OCI-LY1 (cell line): ENCODE measurements at regions not wholly inside any gene's neighbourhood (a gene's known extent, or its start where the extent isn't known, plus 50 kb on each side); places are given as distances from the start of the nearest gene placed in this dataset.

Experiments used
- H2AFZ ChIP-seq: fragments of 200-600 bp; sonication (generic), shearing (Covaris generic); 2 replicates; pipeline ENCODE4 v1.6.0; 2014; ENCODE audit warnings: antibody characterized with exemption, mild to moderate bottlenecking, low read length
- H3F3A ChIP-seq: fragments of 200-600 bp; sonication (generic), shearing (Covaris generic); 2 replicates; pipeline ENCODE4 v1.6.0; 2014; ENCODE audit warnings: mild to moderate bottlenecking, antibody characterized with exemption, low read length, moderate library complexity; ENCODE audit not compliant: insufficient read depth
- H3K27ac ChIP-seq: fragments of 200-600 bp; sonication (generic); 2 replicates; pipeline ENCODE4 v1.5.1; 2014; ENCODE audit warnings: low read length, mixed run types, mild to moderate bottlenecking, low read depth; ENCODE audit not compliant: poor library complexity, severe bottlenecking
- H3K27me3 ChIP-seq: fragments of 200-600 bp; sonication (generic); 2 replicates; pipeline ENCODE4 v1.6.0; 2014; ENCODE audit warnings: antibody characterized with exemption, mild to moderate bottlenecking, low read length, moderate library complexity; ENCODE audit not compliant: insufficient read depth
- H3K36me3 ChIP-seq: fragments of 200-600 bp; sonication (generic); 2 replicates; pipeline ENCODE4 v1.6.1; 2014; ENCODE audit warnings: mild to moderate bottlenecking, antibody characterized with exemption, low read length, moderate library complexity, mixed read lengths; ENCODE audit not compliant: insufficient read depth
- H3K4me1 ChIP-seq: fragments of 200-600 bp; sonication (generic); 2 replicates; pipeline ENCODE4 v1.5.1; 2014; ENCODE audit warnings: mild to moderate bottlenecking, low read length, moderate library complexity; ENCODE audit not compliant: insufficient read depth, severe bottlenecking
- H3K4me2 ChIP-seq: fragments of 200-600 bp; sonication (generic), shearing (Covaris generic); 2 replicates; pipeline ENCODE4 v1.6.1; 2014; ENCODE audit warnings: low read length
- H3K4me3 ChIP-seq: fragments of 200-600 bp; sonication (generic); 2 replicates; pipeline ENCODE4 v1.5.1; 2014; ENCODE audit warnings: low read length, low read depth, mild to moderate bottlenecking, mixed read lengths; ENCODE audit not compliant: poor library complexity, severe bottlenecking
- H3K79me2 ChIP-seq: fragments of 200-600 bp; shearing (Covaris generic); 2 replicates; pipeline ENCODE4 v1.6.1; 2016; ENCODE audit warnings: mixed run types, low read length, mixed read lengths; ENCODE audit not compliant: insufficient read depth
- H3K9ac ChIP-seq: fragments of 200-600 bp; sonication (generic), shearing (Covaris generic); 2 replicates; pipeline ENCODE4 v1.6.1; 2014; ENCODE audit warnings: mild to moderate bottlenecking, low read length, mixed read lengths
- H3K9me2 ChIP-seq: fragments of 200-600 bp; sonication (generic), shearing (Covaris generic); 2 replicates; pipeline ENCODE4 v1.6.1; 2014; ENCODE audit warnings: low read depth, mild to moderate bottlenecking, low read length, mixed read lengths
- H3K9me3 ChIP-seq: fragments of 200-600 bp; shearing (Covaris generic); 2 replicates; pipeline ENCODE4 v1.6.1; 2014; ENCODE audit warnings: low read length, mixed read lengths
- H4K20me1 ChIP-seq: fragments of 200-600 bp; sonication (generic), shearing (Covaris generic); 2 replicates; pipeline ENCODE4 v1.6.0; 2016; ENCODE audit warnings: mild to moderate bottlenecking, low read length; ENCODE audit not compliant: insufficient read depth
- CTCF ChIP-seq: fragments of 200-600 bp; sonication (generic), shearing (Covaris generic); IDR thresholded peaks from 2 replicates; pipeline ENCODE4 v1.5.1; 2017; ENCODE audit warnings: mild to moderate bottlenecking, antibody characterized with exemption, low read length, moderate library complexity, mixed read lengths
- EZH2 ChIP-seq: fragments of 200-600 bp; sonication (generic), shearing (Covaris generic); IDR thresholded peaks from 2 replicates; pipeline ENCODE4 v1.8.0; 2017; ENCODE audit warnings: borderline replicate concordance, mixed run types, mild to moderate bottlenecking, antibody characterized with exemption, low read length, moderate library complexity, mixed read lengths

- H3K36me3 ChIP-seq: no peaks in the 10 kb centered on the region
- no peak overlapping the region for H3K4me3 ChIP-seq
- TF ChIP-seq CTCF (no peak), EZH2 (no peak)
- H3K9me3 ChIP-seq: no peaks in the 10 kb centered on the region
- H3K9ac ChIP-seq: no peak overlapping the region
- H3K79me2 ChIP-seq: no peaks in the 10 kb centered on the region
- H3K27ac ChIP-seq: no peak overlapping the region
- H3K4me2 ChIP-seq: no peak overlapping the region
- H3K27me3 ChIP-seq: no peaks in the 10 kb centered on the region
- H3K9me2 ChIP-seq: no peaks in the 10 kb centered on the region
- H3F3A ChIP-seq: no peaks in the 10 kb centered on the region
- H3K4me1 ChIP-seq: no peaks in the 10 kb centered on the region
- H2AFZ ChIP-seq: no peak overlapping the region
- no peaks in the 10 kb centered on the region for H4K20me1 ChIP-seq
Observed at GRCh38 chr18:75533209-75533608, 105.7 kb upstream of the SMIM21 start.

DNA sequence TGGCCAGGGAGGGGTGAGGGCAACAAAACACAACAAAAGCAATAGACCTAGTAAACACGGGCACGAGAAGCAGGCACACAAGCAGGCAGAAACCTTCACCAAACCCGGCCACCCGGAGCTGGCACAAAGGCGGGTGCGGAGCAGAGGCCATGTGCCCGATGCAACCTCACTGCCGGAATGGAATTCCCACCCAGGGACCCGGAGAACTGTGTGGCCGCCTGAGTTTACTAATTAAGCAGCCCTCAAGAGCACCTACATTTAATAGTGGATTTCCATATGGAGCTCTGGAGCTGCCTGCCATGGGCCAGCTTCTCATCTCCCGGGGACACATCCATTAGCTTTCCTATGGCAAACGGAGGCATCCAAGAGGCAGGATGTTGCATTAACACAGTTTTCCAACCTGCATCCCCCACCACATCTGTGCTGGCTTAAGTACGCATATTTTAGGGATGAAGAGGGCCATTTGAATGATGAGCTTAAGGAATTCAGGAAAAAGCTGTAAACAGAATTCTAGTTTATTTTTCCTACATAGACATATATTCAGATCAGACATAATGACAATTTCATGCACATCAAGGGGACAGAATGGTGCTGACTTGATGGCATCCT, 104.5 kb upstream of the SMIM21 start:
- Histone ChIP-seq H3K9ac (no peak overlapping the region), H3K9me3 (no peaks in the 10 kb centered on the region), H3K27ac (no peak overlapping the region), H3F3A (no peaks in the 10 kb centered on the region), H3K36me3 (no peaks in the 10 kb centered on the region), H3K9me2 (no peaks in the 10 kb centered on the region), H3K79me2 (no peaks in the 10 kb centered on the region), H3K27me3 (no peaks in the 10 kb centered on the region), H4K20me1 (no peaks in the 10 kb centered on the region), H3K4me3 (no peak overlapping the region), H2AFZ (no peak overlapping the region), H3K4me2 (no peak overlapping the region), H3K4me1 (no peaks in the 10 kb centered on the region)
- TF ChIP-seq EZH2 (no peak), CTCF (no peak)

DNA sequence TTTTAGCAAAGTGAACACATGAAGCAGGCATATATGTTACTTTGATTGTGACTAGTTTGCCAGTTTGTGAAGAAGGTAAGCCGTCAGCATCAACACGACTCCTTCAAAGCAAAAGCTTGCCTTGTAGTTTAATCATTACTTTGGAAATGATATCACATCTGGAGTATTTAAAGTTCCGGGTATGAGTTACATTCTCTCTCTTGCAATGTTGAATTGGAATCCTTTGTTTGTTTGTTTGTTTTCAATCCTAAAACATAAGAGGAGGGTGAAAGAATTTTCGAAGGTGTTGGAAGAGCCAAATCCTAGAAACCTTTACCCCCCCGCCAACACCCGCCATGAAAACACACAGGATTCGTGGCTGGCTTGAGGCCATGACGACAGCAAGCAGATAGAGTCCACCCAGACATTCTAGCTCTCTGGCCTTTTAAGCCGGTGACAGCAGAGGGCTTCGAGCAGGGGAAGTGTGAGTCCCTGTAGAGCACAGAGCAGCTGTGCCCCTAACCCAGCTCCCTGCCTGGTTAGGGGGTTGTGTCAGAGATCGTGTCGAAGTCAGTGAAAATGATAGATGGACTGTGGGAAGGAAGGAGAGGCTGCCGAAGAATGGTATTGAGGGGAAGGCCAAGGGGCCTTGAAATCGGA, 103.8 kb upstream of the SMIM21 start:
- Histone ChIP-seq H2AFZ (no peak overlapping the region), H3K27me3 (no peaks in the 10 kb centered on the region), H3K4me3 (no peak overlapping the region), H3K9me2 (no peaks in the 10 kb centered on the region), H3K9me3 (no peaks in the 10 kb centered on the region), H3K36me3 (no peaks in the 10 kb centered on the region), H4K20me1 (no peaks in the 10 kb centered on the region), H3K27ac (no peak overlapping the region), H3F3A (no peaks in the 10 kb centered on the region), H3K4me2 (no peak overlapping the region), H3K79me2 (no peaks in the 10 kb centered on the region), H3K4me1 (no peaks in the 10 kb centered on the region), H3K9ac (no peak overlapping the region)
- TF ChIP-seq CTCF (no peak), EZH2 (no peak)
